Fibroblast of lung (primary cell): ENCODE measurements at regions not wholly inside any gene's neighbourhood (a gene's known extent, or its start where the extent isn't known, plus 50 kb on each side); places are given as distances from the start of the nearest gene placed in this dataset.

ENCODE experiments used
- DNase-seq, 2 donors: peaks; one replicate each; pipeline versions ENCODE4 v3.0.0 to v3.0.0-alpha.2; 2010; ENCODE audit warnings: low read depth in 2 of 2
- H2AFZ ChIP-seq: 2 replicates; pipeline ENCODE4 v1.5.1; 2012; ENCODE audit warnings: low read length, control low read depth, inconsistent platforms
- H3K27ac ChIP-seq: 2 replicates; pipeline ENCODE4 v1.5.1; 2011; ENCODE audit warnings: low read length, control low read depth; ENCODE audit not compliant: insufficient read depth
- H3K27me3 ChIP-seq: 2 replicates; pipeline ENCODE4 v1.5.1; 2011; ENCODE audit warnings: mild to moderate bottlenecking, low read length; ENCODE audit not compliant: control insufficient read depth, insufficient read depth
- H3K36me3 ChIP-seq: 2 replicates; pipeline ENCODE4 v1.5.1; 2011; ENCODE audit warnings: low read length; ENCODE audit not compliant: control insufficient read depth, insufficient read depth
- H3K4me1 ChIP-seq: 2 replicates; pipeline ENCODE4 v1.5.1; 2011; ENCODE audit warnings: low read length; ENCODE audit not compliant: control insufficient read depth, insufficient read depth; ENCODE audit errors: extremely low read depth
- H3K4me2 ChIP-seq: 2 replicates; pipeline ENCODE4 v1.5.1; 2011; ENCODE audit warnings: low read length, control low read depth; ENCODE audit not compliant: insufficient read depth; ENCODE audit errors: extremely low read depth
- H3K4me3 ChIP-seq, 4 experiments: fragments of 200-600 bp in 1 of 4; sonication (generic) in 1 of 4; replicated peaks in 1 of 4; 2 replicates each; pipeline ENCODE4 v1.5.1; 2011 to 2016; ENCODE audit warnings: low read length in 4 of 4, low read depth in 3 of 4, mild to moderate bottlenecking in 3 of 4, control low read depth in 2 of 4, inconsistent platforms in 1 of 4, mixed read lengths in 1 of 4; ENCODE audit not compliant: insufficient read depth in 1 of 4; ENCODE audit errors: control extremely low read depth in 1 of 4
- H3K79me2 ChIP-seq: 2 replicates; pipeline ENCODE4 v1.5.1; 2012; ENCODE audit warnings: mild to moderate bottlenecking, low read length, inconsistent platforms; ENCODE audit not compliant: control insufficient read depth, insufficient read depth
- H3K9ac ChIP-seq: 2 replicates; pipeline ENCODE4 v1.5.1; 2011; ENCODE audit warnings: mild to moderate bottlenecking, low read length, control low read depth; ENCODE audit not compliant: insufficient read depth
- H3K9me3 ChIP-seq: 2 replicates; pipeline ENCODE4 v1.5.1; 2012; ENCODE audit warnings: low read depth, low read length; ENCODE audit not compliant: control insufficient read depth, insufficient read depth
- H4K20me1 ChIP-seq: 2 replicates; pipeline ENCODE4 v1.5.1; 2011; ENCODE audit warnings: low read length; ENCODE audit not compliant: control insufficient read depth, insufficient read depth; ENCODE audit errors: extremely low read depth
- CTCF ChIP-seq, 2 donors: IDR thresholded peaks in 1 of 2; conservative IDR thresholded peaks in 1 of 2; 1 replicate in 1 of 2; 2 replicates in 1 of 2; pipeline ENCODE4 v1.5.1; 2011 to 2012; ENCODE audit warnings: low read length in 2 of 2, control low read depth in 1 of 2, inconsistent platforms in 1 of 2, low read depth in 1 of 2, mild to moderate bottlenecking in 1 of 2
- EZH2 ChIP-seq: IDR thresholded peaks from 2 replicates; pipeline ENCODE4 v1.5.1; 2012; ENCODE audit warnings: low read length, control low read depth, mild to moderate bottlenecking; ENCODE audit errors: missing control alignments

GRCh38 chr13:99867535-99868257, 103.9 kb downstream of the ZIC5 start:
- H3K4me3 ChIP-seq = no peak overlapping the region
- DNase-seq = no peak

GRCh38 chr13:99866781-99867180, 104.8 kb downstream of the ZIC5 start:
- Histone ChIP-seq H3K4me1 (no peaks in the 10 kb centered on the region), H3K79me2 (no peaks in the 10 kb centered on the region), H3K27ac (no peak overlapping the region), H3K9me3 (no peaks in the 10 kb centered on the region), H3K4me3 (no peak overlapping the region), H3K36me3 (no peaks in the 10 kb centered on the region), H3K9ac (no peak overlapping the region), H3K27me3 (peaks cover 3% of the 10 kb centered on the region), H2AFZ (no peak overlapping the region), H4K20me1 (no peaks in the 10 kb centered on the region), H3K4me2 (no peak overlapping the region)
- DNase-seq = no peak
- TF ChIP-seq EZH2 = no peak
- TF ChIP-seq CTCF (conservative IDR thresholded peaks at IDR 0.05 in 1 of 2, IDR thresholded peaks at IDR 0.05 in 1 of 2; ENCODE audit: low read depth in 1 of 2, low read length in 2 of 2) = no peak

More at GRCh38 chr13:99867535-99868257, 103.9 kb downstream of the ZIC5 start:
- Histone ChIP-seq H3K36me3 (no peaks in the 10 kb centered on the region), H3K4me1 (no peaks in the 10 kb centered on the region), H2AFZ (no peak overlapping the region), H3K27ac (no peak overlapping the region), H3K4me2 (no peak overlapping the region), H3K27me3 (peaks cover 3% of the 10 kb centered on the region), H3K79me2 (no peaks in the 10 kb centered on the region), H3K9ac (no peak overlapping the region), H4K20me1 (no peaks in the 10 kb centered on the region), H3K9me3 (no peaks in the 10 kb centered on the region)
- no peak for TF ChIP-seq EZH2
- no peak for TF ChIP-seq CTCF (conservative IDR thresholded peaks at IDR 0.05 in 1 of 2, IDR thresholded peaks at IDR 0.05 in 1 of 2; ENCODE audit: low read depth in 1 of 2, low read length in 2 of 2)

- peaks cover 3% of the 10 kb centered on the region for H3K27me3 ChIP-seq
- H3K79me2 ChIP-seq = no peaks in the 10 kb centered on the region
- DNase-seq = no peak
- no peak overlapping the region for H3K4me2 ChIP-seq
- H3K27ac ChIP-seq = no peak overlapping the region
- H3K36me3 ChIP-seq = no peaks in the 10 kb centered on the region
- no peaks in the 10 kb centered on the region for H3K9me3 ChIP-seq
- H4K20me1 ChIP-seq = no peaks in the 10 kb centered on the region
- TF ChIP-seq EZH2 (no peak), CTCF (conservative IDR thresholded peaks at IDR 0.05 in 1 of 2, IDR thresholded peaks at IDR 0.05 in 1 of 2; ENCODE audit: low read depth in 1 of 2, low read length in 2 of 2) (no peak)
- no peak overlapping the region for H3K9ac ChIP-seq
- H3K4me1 ChIP-seq = no peaks in the 10 kb centered on the region
- H2AFZ ChIP-seq = no peak overlapping the region
- H3K4me3 ChIP-seq = no peak overlapping the region
Measured at GRCh38 chr13:99865420-99865930, 106.1 kb downstream of the ZIC5 start.
